ENCODE measurements at regions not wholly inside any gene's neighbourhood (a gene's known extent, or its start where the extent isn't known, plus 50 kb on each side); places are given as distances from the start of the nearest gene placed in this dataset.

DNA sequence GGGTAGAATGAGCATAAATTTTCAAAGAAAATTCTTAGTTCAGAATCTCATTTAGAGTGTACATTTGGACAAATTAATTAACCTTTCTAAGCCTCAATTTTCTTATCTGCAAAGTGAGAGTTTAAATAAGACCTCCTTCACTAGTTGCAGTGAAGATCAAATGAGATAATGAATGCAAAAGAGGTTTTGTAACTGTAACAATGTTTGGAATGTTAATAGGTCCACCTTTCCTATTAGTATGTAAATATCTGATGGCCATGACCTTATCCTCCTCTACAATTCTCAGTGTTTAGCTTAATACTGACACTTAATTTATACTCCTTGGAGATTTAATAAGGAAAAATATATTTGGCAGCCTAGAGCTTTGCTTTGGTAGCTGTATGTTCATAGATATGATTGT lies 138.8 kb downstream of the GABRG1 start:
- intact Hi-C loops (cut with DNase I): no loop called here

GRCh38 chr4:45971108-45971507 lies 152.7 kb downstream of the GABRG1 start:
- H3K4me3 ChIP-seq (replicated peaks in 1 of 3): no peak overlapping the region
- no peaks in the 10 kb centered on the region for H3K4me1 ChIP-seq
- no peak overlapping the region for H3K27ac ChIP-seq
- no peaks in the 10 kb centered on the region for H3K27me3 ChIP-seq
- no peaks in the 10 kb centered on the region for H3K9me3 ChIP-seq
- 84% methylated on average over 3 of the region's 3 CpGs for WGBS, 2 donors
- intact Hi-C loops (cut with DNase I): no loop called here
- H3K36me3 ChIP-seq: no peaks in the 10 kb centered on the region
- no peak for DNase-seq
- TF ChIP-seq, protein P1, sequence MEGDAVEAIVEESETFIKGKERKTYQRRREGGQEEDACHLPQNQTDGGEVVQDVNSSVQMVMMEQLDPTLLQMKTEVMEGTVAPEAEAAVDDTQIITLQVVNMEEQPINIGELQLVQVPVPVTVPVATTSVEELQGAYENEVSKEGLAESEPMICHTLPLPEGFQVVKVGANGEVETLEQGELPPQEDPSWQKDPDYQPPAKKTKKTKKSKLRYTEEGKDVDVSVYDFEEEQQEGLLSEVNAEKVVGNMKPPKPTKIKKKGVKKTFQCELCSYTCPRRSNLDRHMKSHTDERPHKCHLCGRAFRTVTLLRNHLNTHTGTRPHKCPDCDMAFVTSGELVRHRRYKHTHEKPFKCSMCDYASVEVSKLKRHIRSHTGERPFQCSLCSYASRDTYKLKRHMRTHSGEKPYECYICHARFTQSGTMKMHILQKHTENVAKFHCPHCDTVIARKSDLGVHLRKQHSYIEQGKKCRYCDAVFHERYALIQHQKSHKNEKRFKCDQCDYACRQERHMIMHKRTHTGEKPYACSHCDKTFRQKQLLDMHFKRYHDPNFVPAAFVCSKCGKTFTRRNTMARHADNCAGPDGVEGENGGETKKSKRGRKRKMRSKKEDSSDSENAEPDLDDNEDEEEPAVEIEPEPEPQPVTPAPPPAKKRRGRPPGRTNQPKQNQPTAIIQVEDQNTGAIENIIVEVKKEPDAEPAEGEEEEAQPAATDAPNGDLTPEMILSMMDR (IDR thresholded peaks at IDR 0.05): no peak
- no peak for TF ChIP-seq POLR2A (IDR thresholded peaks at IDR 0.05)

More for the DNA sequence above, 138.8 kb downstream of the GABRG1 start:
- H3K27me3 ChIP-seq: no peaks in the 10 kb centered on the region
- DNase-seq: no peak
- H3K36me3 ChIP-seq: no peaks in the 10 kb centered on the region
- H3K9me3 ChIP-seq: no peaks in the 10 kb centered on the region
- no peak overlapping the region for H3K27ac ChIP-seq
- no peak overlapping the region for H3K4me3 ChIP-seq (replicated peaks in 1 of 3)
- TF ChIP-seq, protein P1 (IDR thresholded peaks at IDR 0.05): no peak
- no peak for TF ChIP-seq POLR2A (IDR thresholded peaks at IDR 0.05)
- no peaks in the 10 kb centered on the region for H3K4me1 ChIP-seq

DNA sequence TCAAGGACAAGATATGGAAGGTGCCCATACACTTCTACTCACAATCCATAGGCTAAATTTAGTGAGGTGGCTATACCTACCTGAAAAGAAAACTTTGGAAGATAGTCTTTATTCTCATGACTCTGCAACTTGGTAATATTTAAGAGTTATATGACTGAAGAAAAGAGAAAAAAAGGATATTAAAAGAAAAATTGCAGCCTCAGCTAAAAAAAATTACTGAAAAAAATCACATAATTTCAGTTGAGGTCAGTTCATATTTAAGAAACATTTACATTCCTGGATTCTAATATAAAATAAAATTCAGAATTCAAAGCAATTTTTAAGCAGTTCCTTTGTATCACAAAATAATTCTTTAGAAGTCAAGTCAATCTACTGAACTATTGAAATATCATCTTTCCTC lies 166.5 kb downstream of the GABRG1 start:
- H3K9me3 ChIP-seq: no peaks in the 10 kb centered on the region
- intact Hi-C loops (cut with DNase I): no loop called here
- H3K4me3 ChIP-seq (replicated peaks in 1 of 3): no peak overlapping the region
- no peaks in the 10 kb centered on the region for H3K36me3 ChIP-seq
- no peaks in the 10 kb centered on the region for H3K4me1 ChIP-seq
- H3K27me3 ChIP-seq: no peaks in the 10 kb centered on the region
- TF ChIP-seq, protein P1 (IDR thresholded peaks at IDR 0.05): no peak
- no peak for TF ChIP-seq POLR2A (IDR thresholded peaks at IDR 0.05)
- H3K27ac ChIP-seq: no peak overlapping the region
- DNase-seq: no peak

- no peak overlapping the region for H3K27ac ChIP-seq
- H3K9me3 ChIP-seq: no peaks in the 10 kb centered on the region
- WGBS, 2 donors: 22 to 32% methylated on average over 3 of the region's 3 CpGs
- TF ChIP-seq, protein P1 (IDR thresholded peaks at IDR 0.05): no peak
- no peak for TF ChIP-seq POLR2A (IDR thresholded peaks at IDR 0.05)
- no peaks in the 10 kb centered on the region for H3K36me3 ChIP-seq
- intact Hi-C loops (cut with DNase I): no loop called here
- no peak for DNase-seq
- no peaks in the 10 kb centered on the region for H3K27me3 ChIP-seq
- no peaks in the 10 kb centered on the region for H3K4me1 ChIP-seq
- no peak overlapping the region for H3K4me3 ChIP-seq (replicated peaks in 1 of 3)
These were observed 169.6 kb downstream of the GABRG1 start for GRCh38 chr4:45954276-45954675.

DNA sequence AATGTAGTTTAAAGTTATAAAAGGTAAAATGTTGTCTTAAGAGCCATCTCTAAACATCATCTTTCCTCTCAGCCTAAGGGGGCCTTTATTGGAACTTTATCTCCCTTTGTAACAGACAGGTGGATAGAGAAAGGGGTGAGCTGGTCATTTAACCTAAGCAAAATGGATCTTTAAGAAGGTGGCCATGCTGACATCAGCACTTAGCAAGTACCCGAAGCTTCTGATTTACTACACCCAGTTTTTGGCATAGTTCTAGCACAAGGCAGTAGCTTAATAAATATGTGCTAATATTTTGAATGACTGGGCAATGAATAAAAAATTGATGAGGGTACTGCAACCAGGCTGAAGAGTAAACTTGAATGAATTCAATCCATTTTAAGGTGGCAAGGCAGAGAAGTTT lies 172.7 kb downstream of the GABRG1 start:
- H3K27ac ChIP-seq: no peak overlapping the region
- no peaks in the 10 kb centered on the region for H3K36me3 ChIP-seq
- intact Hi-C loops (cut with DNase I): no loop called here
- no peaks in the 10 kb centered on the region for H3K27me3 ChIP-seq
- H3K4me1 ChIP-seq: no peaks in the 10 kb centered on the region
- 80 to 82% methylated on average over 1 of the region's 1 CpG for WGBS, 2 donors
- no peak overlapping the region for H3K4me3 ChIP-seq (replicated peaks in 1 of 3)
- TF ChIP-seq POLR2A (IDR thresholded peaks at IDR 0.05): no peak
- TF ChIP-seq, protein P1 (IDR thresholded peaks at IDR 0.05): no peak
- H3K9me3 ChIP-seq: no peaks in the 10 kb centered on the region
- no peak for DNase-seq
